Brain microvascular endothelial cell (primary cell): ENCODE measurements at regions not wholly inside any gene's neighbourhood (a gene's known extent, or its start where the extent isn't known, plus 50 kb on each side); places are given as distances from the start of the nearest gene placed in this dataset.

Source experiments
- DNase-seq: peaks from one replicate; pipeline ENCODE4 v3.0.0-alpha.2; 2020
- H3K27ac ChIP-seq: fragments of 250-450 bp; sonication (Bioruptor Pico); 2 replicates; pipeline ENCODE4 v1.5.1; 2020; ENCODE audit warnings: mild to moderate bottlenecking, moderate library complexity
- H3K27me3 ChIP-seq: fragments of 250-450 bp; sonication (Bioruptor Pico); replicated peaks from 2 replicates; pipeline ENCODE4 v1.5.1; 2020; ENCODE audit warnings: mild to moderate bottlenecking
- H3K36me3 ChIP-seq: fragments of 250-450 bp; sonication (Bioruptor Pico); replicated peaks from 2 replicates; pipeline ENCODE4 v1.5.1; 2020; ENCODE audit warnings: mild to moderate bottlenecking
- H3K4me3 ChIP-seq: 2 replicates; pipeline ENCODE4 v1.5.1; 2011; ENCODE audit warnings: low read depth, mild to moderate bottlenecking, control low read depth, low read length, moderate library complexity
- CTCF ChIP-seq: IDR thresholded peaks from 2 replicates; pipeline ENCODE4 v1.5.1; 2011; ENCODE audit warnings: low read depth, mild to moderate bottlenecking, moderate library complexity, low read length, control low read depth, inconsistent platforms; ENCODE audit errors: missing control alignments
- in situ Hi-C: cut with HindIII; loops from 2 replicates; pipeline ENCODE4 v1.10.0; 2017; ENCODE audit warnings: low sequenced_read_pairs, low pct_ligation_motif_present

DNA sequence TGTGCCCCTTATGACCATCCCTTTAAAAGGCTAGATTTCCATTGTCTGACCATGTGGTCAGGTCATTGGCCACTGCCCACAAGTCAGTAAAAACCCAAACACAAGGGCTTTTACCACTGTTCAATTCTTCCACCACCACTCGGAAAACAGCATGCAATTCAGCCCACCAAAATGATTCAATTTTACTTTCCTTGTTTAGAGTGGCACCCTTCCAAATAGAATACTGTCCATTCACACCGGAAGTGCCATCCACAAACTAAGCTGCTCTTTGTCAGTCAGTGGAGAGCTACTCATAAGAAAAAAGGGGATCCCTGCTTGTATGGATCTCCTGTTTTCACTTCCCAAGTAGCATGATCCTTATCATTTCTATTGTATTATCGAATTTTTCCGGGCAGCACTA, 350.7 kb upstream of the MBL2 start:
- no peak overlapping the region for H3K27ac ChIP-seq
- H3K4me3 ChIP-seq, result no peak overlapping the region
- no peak for DNase-seq
- no peaks in the 10 kb centered on the region for H3K27me3 ChIP-seq
- H3K36me3 ChIP-seq, result no peaks in the 10 kb centered on the region
- in situ Hi-C loops, result no loop called here
- TF ChIP-seq CTCF, result no peak

DNA sequence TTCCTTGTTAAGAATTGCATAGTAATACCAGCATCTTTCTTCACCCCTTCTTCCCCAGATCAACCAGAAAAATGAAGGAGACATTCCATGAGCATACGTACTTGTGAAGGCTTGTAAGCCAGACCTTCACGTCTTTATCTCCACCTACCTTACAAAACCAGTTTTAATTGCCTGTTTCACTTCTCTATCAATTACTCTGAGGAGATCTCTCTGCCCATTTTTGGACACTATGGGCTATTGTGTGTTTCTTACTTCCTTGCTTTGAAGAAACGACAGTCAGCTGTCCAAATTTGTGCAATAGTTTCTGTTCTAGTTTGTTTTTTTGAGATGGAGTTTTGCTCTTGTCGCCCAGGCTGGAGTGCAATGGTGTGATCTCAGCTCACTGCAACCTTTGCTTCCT, 349.7 kb upstream of the MBL2 start:
- H3K4me3 ChIP-seq, result no peak overlapping the region
- H3K27me3 ChIP-seq, result no peaks in the 10 kb centered on the region
- H3K27ac ChIP-seq, result no peak overlapping the region
- DNase-seq, result no peak
- H3K36me3 ChIP-seq, result no peaks in the 10 kb centered on the region
- TF ChIP-seq CTCF, result no peak
- in situ Hi-C loops, result no loop called here

GRCh38 chr10:53115660-53116059, 343.1 kb upstream of the MBL2 start:
- no peak for DNase-seq
- Histone ChIP-seq H3K27me3 (no peaks in the 10 kb centered on the region), H3K36me3 (no peaks in the 10 kb centered on the region), H3K27ac (no peak overlapping the region), H3K4me3 (no peak overlapping the region)
- in situ Hi-C loops, result no loop called here
- TF ChIP-seq CTCF, result no peak

DNA sequence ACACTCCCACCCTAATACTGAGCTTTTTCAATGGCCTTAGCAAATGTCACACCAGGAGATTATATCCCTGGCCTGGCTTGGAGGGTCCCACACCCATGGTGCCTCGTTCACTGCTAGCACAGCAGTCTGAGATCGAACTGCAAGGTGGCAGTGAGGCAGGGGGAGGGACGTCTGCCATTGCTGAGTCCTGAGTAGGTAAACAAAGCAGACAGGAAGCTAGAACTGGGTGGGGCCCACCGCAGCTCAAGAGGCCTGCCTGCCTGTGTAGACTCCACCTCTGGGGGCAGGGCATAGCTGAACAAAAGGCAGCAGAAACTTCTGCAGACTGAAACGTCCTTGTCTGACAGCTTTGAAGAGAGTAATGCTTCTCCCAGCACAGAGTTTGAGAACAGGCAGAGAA, 338.9 kb upstream of the MBL2 start:
- TF ChIP-seq CTCF, result no peak
- Histone ChIP-seq H3K27me3 (no peaks in the 10 kb centered on the region), H3K36me3 (no peaks in the 10 kb centered on the region), H3K27ac (no peak overlapping the region), H3K4me3 (no peak overlapping the region)
- in situ Hi-C loops, result no loop called here
- DNase-seq, result no peak

DNA sequence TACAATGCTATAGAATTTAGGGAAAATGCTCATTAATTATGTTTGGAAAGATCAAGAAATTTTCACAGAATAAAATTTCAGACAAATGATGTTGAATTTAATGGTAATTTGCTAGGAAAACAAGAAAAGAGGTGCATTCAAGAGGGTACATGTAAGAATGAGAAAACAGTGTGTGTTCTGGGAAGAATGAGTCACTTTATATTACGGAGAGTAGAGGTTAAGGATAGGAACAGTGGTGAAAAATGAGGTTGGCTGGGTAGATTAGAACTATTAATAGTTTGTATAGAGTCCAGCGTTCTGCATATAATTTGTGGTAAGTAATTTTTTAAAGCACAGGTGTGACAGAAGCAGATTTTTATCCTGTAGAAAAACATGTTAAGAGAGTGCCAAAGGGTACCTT, 336.7 kb upstream of the MBL2 start:
- no peak for DNase-seq
- H3K4me3 ChIP-seq, result no peak overlapping the region
- no peaks in the 10 kb centered on the region for H3K36me3 ChIP-seq
- no peaks in the 10 kb centered on the region for H3K27me3 ChIP-seq
- no peak overlapping the region for H3K27ac ChIP-seq
- in situ Hi-C loops, result no loop called here
- no peak for TF ChIP-seq CTCF

GRCh38 chr10:53108317-53108934, 335.8 kb upstream of the MBL2 start:
- no peak for TF ChIP-seq CTCF
- H3K36me3 ChIP-seq, result no peaks in the 10 kb centered on the region
- no peak overlapping the region for H3K4me3 ChIP-seq
- no peak overlapping the region for H3K27ac ChIP-seq
- DNase-seq, result no peak
- H3K27me3 ChIP-seq, result no peaks in the 10 kb centered on the region
- in situ Hi-C loops, result no loop called here
